SKM-1 treated with dmso at 0.1 percent for 144 hours (cell line): ENCODE measurements at regions not wholly inside any gene's neighbourhood (a gene's known extent, or its start where the extent isn't known, plus 50 kb on each side); places are given as distances from the start of the nearest gene placed in this dataset.
"Not testable (repeated sequence)": the region's sequence is repeated elsewhere in the genome, so short reads cannot be mapped to it uniquely, and the experiment has no call there.

ENCODE experiments used
- DNase-seq: peaks from one replicate; lab custom pipeline; 2025; ENCODE audit not compliant: unreplicated experiment; lab: John Stamatoyannopoulos, UW

DNA sequence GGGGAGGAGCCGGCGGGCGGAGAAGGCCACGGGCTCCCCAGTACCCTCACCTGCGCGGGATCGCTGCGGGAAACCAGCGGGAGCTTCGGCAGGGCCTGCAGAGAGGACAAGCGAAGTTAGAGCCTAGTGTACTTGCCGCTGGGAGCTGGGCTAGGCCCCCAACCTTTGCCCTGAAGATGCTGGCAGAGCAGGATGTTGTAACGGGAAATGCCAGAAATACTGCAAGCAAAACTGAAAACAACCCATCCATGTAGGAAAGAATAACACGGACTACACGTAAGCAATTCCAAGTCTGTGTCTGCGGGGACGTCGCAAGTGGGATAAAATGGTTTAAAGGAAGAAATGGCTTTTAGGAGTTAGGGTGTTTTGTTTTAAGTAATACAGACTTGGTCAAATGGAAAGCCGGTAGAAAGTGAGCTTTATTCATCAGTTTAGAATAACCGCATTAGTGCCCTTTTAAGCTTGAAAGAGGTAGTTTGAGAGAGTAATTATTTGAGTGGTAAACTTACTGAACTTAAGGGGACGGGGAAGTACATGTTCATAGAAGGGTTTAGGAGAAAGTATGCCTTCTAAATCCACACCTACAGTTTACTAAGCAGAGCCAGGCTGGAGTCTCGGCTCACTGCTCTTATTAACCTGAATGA, 121.3 kb upstream of the NIPA1 start:
- peak; percentile 4 for DNase-seq

GRCh38 chr15:22665711-22666110, 120.7 kb upstream of the NIPA1 start:
- not testable (repeated sequence) for DNase-seq

DNA sequence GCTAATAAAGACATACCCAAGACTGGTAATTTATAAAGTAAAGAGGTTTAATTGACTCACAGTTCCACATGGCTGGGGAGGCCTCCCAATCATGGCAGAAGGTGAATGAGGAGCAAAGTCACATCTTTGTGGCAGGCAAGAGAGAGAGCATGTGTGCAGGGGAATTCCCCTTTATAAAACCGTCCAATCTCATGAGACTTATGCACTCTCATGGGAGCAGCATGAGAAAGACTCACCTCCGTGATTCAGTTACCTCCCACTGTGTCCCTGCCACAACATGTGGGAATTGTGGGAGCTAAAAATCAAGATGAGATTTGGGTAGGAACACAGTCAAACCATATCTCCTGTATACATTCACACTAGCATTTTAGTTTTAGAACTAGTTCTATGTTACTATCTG, 101.7 kb upstream of the NIPA1 start:
- not testable (repeated sequence) for DNase-seq

DNA sequence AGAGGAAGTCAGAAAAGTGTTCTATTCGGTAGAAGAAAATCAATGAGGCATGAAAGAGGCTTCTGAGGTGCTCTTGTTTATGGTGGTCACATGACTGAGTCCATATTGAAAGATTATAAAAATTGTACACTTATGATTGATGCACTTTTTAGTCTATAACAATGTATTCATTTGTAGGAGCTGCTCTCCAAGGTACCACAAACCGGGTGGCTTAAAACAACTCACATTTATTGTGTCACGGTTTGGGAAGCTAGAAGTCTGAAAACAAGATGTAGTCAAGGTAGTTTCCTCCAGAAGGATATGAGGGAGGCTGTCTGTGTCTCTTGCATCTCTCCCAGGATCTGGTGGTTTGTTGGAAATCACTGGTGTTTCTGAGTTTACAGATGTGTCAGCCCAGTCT, 86.6 kb upstream of the NIPA1 start:
- DNase-seq = not testable (repeated sequence)

DNA sequence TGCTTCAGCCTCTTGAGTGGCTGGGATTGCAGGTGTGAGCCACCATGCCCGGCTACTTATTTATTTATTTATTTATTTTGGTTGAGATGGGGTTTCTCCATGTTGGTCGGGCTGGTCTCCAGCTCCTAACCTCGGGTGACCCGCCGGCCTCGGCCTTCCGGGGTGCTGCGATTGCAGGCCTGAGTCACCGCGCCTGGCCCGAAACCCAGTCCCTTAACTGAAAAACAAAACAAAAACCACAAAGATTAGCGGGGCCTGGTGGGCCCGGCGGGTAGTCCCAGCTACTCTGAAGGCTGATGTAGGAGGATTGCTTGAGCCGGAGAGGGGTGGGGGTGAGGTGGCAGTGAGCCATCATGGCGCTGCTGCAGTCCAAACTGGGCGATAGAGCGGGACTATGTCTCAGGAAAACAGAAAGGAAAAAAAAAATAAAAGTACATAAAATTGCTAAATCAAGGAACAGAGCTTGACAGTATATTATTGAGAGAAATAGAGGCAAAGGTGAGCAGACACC, 75.6 kb upstream of the NIPA1 start:
- not testable (repeated sequence) for DNase-seq

DNA sequence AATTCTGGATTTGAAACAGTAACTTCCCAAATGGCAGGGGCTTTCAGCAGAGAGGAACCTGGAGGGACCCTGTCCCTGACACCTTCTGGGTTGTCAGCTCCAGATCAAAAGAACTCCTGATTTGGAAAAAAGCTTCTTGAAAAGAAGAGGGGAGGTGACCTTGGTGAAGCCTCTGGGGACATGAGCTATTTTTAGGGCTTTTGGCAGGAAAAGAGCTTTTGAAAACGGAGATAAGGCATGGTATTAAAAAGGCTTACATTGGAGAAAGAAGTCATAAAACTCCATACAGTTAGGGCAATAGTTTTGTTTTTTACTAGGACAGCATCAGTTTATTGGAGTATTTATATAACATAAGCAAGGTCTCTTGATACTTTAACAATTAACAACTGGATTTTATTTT, 72.5 kb upstream of the NIPA1 start:
- not testable (repeated sequence) for DNase-seq

GRCh38 chr15:22714358-22715132, 71.9 kb upstream of the NIPA1 start:
- not testable (repeated sequence) for DNase-seq

DNA sequence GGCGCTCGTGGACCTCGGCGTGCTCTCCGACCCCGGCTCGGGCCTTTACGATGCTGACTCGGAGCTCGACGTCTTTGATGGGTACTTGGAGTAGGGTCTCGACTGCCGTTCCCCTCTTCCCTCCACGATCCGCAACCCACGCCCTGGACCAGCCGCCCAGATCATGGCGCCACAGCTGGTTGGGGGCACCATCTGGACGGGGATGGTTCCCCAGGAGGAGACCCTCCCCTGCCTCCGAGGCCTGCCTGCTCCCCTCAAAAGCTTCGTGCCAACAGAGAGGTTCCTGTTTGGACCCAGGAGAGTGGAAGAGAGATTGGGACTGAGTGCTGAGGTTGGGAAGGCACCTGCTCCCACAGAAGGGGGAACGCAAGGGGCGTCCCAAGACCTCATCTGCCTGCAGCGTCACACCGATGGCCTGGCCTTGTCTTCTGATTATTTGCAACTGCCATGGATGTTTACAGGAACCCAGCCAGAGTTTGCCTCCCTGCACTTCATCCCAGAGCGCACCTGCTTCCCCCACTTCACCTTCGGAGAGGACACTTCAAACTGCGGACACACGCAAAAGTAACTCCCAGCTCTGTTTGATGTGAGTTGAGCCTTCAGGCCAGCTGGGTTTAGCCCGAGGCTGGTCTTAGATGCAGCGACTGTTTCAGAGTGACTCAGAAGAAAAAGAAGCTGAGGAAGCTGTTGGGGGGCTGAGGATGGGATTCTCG, 71.2 kb upstream of the NIPA1 start:
- not testable (repeated sequence) for DNase-seq

- not testable (repeated sequence) for DNase-seq
Observed at GRCh38 chr15:22719980-22720379, 66.5 kb upstream of the NIPA1 start.

DNA sequence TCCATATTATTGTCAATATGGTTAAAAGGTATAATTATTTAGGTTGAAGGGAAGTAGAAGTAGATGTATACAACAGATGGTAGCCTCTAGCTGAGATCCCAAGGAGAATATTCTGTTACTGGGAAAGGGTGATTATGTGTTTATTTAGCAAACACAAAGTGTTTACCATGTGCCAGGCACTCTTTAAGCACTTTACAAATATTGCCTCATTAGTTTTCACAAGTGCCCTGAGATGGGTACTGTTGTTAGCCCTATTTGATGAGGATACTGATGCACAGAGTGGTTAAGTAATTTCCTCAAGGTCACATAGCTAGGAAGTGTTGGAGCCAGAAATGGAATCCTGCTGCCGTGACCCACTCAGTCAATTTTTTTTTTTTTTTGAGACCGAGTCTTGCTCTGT, 60.3 kb upstream of the NIPA1 start:
- not testable (repeated sequence) for DNase-seq

GRCh38 chr15:22735067-22735466, 51.4 kb upstream of the NIPA1 start:
- not testable (repeated sequence) for DNase-seq

- no peak for DNase-seq
Observed at GRCh38 chr15:22735781-22736180, 50.7 kb upstream of the NIPA1 start.

GRCh38 chr15:22736200-22736599, 50.2 kb upstream of the NIPA1 start:
- DNase-seq = not testable (repeated sequence)
